ENCODE measurements at regions not wholly inside any gene's neighbourhood (a gene's known extent, or its start where the extent isn't known, plus 50 kb on each side); places are given as distances from the start of the nearest gene placed in this dataset.
"Not testable (repeated sequence)": the region's sequence is repeated elsewhere in the genome, so short reads cannot be mapped to it uniquely, and the experiment has no call there.

DNA sequence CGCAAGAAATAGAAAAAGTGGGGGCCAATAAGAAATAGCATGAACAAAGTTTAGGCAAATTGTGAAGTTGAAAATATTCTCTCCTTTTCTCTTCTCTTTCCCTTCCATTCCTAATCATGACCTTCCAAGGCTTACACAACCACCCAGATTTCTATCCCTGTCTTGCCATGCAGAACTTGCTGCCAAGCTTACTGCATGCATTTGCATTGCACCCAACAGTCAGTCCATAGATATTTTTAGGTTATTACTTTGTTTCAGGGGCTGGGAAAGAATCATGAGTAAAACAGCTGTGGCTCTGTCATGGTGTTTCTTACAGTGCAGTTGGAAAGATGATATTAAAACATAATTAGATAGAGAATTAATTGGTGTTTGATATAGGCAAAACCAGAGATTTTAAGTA, 219.4 kb downstream of the PTGER3 start:
- TF ChIP-seq, protein P1, sequence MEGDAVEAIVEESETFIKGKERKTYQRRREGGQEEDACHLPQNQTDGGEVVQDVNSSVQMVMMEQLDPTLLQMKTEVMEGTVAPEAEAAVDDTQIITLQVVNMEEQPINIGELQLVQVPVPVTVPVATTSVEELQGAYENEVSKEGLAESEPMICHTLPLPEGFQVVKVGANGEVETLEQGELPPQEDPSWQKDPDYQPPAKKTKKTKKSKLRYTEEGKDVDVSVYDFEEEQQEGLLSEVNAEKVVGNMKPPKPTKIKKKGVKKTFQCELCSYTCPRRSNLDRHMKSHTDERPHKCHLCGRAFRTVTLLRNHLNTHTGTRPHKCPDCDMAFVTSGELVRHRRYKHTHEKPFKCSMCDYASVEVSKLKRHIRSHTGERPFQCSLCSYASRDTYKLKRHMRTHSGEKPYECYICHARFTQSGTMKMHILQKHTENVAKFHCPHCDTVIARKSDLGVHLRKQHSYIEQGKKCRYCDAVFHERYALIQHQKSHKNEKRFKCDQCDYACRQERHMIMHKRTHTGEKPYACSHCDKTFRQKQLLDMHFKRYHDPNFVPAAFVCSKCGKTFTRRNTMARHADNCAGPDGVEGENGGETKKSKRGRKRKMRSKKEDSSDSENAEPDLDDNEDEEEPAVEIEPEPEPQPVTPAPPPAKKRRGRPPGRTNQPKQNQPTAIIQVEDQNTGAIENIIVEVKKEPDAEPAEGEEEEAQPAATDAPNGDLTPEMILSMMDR (IDR thresholded peaks at IDR 0.05; ENCODE audit: low read depth, low read length, missing control alignments) = no peak
- Histone ChIP-seq H3K36me3 (replicated peaks) (no peaks in the 10 kb centered on the region), H3K4me3 (ENCODE audit: low read depth, low read length) (no peak overlapping the region), H3K27me3 (replicated peaks) (no peaks in the 10 kb centered on the region), H3K27ac (no peak overlapping the region)
- in situ Hi-C loops (cut with HindIII; ENCODE audit: low pct_ligation_motif_present, low sequenced_read_pairs) = no loop called here
- no peak for DNase-seq

DNA sequence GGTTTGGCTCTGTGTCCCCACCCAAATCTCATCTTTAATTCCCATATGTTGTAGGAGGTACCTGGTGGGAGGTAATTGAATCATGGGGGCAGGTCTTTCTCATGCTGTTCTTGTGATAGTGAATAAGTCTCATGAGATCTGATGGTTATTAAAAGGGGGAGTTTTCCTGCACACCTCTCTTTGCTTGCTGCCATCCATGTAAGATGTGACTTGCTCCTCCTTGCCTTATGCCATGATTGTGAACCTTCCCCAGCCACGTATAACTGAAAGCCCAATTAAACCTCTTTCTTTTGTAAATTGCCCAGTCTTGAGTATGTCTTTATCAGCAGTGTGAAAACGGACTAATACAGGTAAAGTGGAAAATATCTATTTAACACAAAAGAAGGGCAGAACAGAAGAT, 213.3 kb downstream of the PTGER3 start:
- H3K4me3 ChIP-seq (ENCODE audit: low read depth, low read length); H3K27ac ChIP-seq; DNase-seq; in situ Hi-C loops (cut with HindIII; ENCODE audit: low pct_ligation_motif_present, low sequenced_read_pairs); H3K27me3 ChIP-seq (replicated peaks); H3K36me3 ChIP-seq (replicated peaks): not testable (repeated sequence)

DNA sequence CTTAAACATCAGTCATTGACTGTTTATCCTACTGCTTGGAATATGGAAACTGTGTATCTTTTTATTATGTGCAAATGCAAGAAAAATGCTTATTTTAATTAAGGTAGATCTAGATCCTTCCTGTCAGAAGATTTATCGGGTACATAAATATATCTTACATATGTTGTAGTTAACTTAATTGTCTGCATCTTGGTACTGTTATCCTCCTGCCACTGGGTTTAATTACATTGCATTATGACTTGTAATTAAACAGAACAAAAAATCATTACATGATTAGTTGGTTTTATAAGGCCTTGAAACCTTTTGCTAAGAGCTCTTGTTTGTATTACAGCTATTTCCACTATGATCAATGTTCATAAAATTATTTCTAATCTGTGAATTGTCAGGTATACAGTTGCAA, 211.2 kb downstream of the PTGER3 start:
- H3K27ac ChIP-seq = no peak overlapping the region
- TF ChIP-seq, protein P1 (IDR thresholded peaks at IDR 0.05; ENCODE audit: low read depth, low read length, missing control alignments) = no peak
- no peak for DNase-seq
- H3K36me3 ChIP-seq (replicated peaks) = no peaks in the 10 kb centered on the region
- in situ Hi-C loops (cut with HindIII; ENCODE audit: low pct_ligation_motif_present, low sequenced_read_pairs) = no loop called here
- no peaks in the 10 kb centered on the region for H3K27me3 ChIP-seq (replicated peaks)
- no peak overlapping the region for H3K4me3 ChIP-seq (ENCODE audit: low read depth, low read length)

DNA sequence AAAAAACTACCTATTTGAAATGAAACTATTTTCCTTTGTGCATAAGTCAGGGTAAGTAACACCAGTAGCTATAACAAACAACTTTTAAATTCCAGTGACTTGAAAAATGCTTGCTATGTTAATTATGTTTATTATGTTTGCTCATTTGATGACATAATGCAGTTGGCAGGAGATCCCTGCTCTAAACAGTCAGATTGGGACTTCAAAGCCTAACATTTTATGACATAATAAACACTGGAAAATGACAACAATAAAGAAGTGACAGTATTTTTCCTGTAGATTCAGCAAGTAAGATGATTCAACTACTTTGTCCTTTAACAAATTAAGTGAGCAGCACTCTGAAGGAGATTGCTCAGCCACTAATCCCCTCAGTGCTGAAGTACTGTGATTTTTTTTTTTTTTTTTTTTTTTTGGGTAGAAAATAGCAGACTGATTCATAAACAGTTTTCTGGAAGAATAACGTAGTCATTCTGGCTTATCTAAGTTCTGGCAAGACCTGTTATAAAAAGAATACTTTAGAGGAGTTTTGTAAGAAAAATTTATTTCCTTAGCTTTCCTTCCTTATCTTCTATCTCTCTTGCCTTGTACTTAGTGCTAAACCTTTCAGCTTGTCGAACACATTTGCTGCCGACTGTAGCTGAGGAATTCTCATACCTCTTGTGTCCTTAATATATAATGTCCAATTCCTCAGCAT, 207.2 kb downstream of the PTGER3 start:
- in situ Hi-C loops (cut with HindIII; ENCODE audit: low pct_ligation_motif_present, low sequenced_read_pairs) = no loop called here
- no peaks in the 10 kb centered on the region for H3K36me3 ChIP-seq (replicated peaks)
- H3K4me3 ChIP-seq (ENCODE audit: low read depth, low read length) = no peak overlapping the region
- TF ChIP-seq, protein P1 (IDR thresholded peaks at IDR 0.05; ENCODE audit: low read depth, low read length, missing control alignments) = no peak
- no peak for DNase-seq
- no peaks in the 10 kb centered on the region for H3K27me3 ChIP-seq (replicated peaks)
- no peak overlapping the region for H3K27ac ChIP-seq

DNA sequence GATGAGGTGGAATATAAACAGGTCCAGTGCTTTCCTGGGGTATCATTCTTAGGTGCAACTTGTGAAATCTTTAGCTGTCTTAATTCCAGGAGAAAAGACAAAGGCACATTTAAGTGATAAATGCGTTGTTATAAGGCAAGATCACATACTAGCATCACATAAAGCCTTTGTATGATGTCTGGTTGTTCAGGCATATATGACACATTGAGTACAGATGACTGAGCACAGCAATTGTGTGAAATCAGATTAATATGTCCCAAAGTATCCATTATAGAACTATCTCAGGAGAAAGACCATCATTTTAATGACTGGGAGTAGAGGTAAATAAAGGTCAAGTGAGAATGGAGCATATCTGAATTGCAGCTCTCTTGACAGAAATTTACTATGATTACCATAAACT, 205.1 kb downstream of the PTGER3 start:
- TF ChIP-seq, protein P1 (IDR thresholded peaks at IDR 0.05; ENCODE audit: low read depth, low read length, missing control alignments) = no peak
- DNase-seq = no peak
- Histone ChIP-seq H3K36me3 (replicated peaks) (no peaks in the 10 kb centered on the region), H3K27me3 (replicated peaks) (no peaks in the 10 kb centered on the region), H3K4me3 (ENCODE audit: low read depth, low read length) (no peak overlapping the region), H3K27ac (no peak overlapping the region)
- in situ Hi-C loops (cut with HindIII; ENCODE audit: low pct_ligation_motif_present, low sequenced_read_pairs) = no loop called here

DNA sequence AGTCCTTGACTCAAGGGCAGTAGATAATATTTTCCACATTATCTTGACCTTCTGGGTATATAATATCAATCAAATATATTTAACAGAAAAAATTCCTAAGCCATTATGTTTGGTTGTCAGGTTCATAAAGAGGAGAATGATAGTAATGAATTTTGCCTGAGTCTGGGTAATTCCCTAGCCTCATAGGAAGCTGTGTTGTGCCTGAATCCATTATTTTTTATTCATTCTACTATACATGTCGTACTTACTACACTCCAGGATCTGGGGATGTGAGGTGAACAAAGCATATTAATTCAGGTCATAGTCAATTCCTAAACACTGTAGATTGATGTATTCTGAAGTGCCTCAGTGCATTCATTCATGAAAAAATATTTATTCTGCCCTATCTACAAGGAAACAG, 204.2 kb downstream of the PTGER3 start:
- no peak for DNase-seq
- TF ChIP-seq, protein P1 (IDR thresholded peaks at IDR 0.05; ENCODE audit: low read depth, low read length, missing control alignments) = no peak
- in situ Hi-C loops (cut with HindIII; ENCODE audit: low pct_ligation_motif_present, low sequenced_read_pairs) = no loop called here

More for the DNA sequence above, 204.2 kb downstream of the PTGER3 start:
- Histone ChIP-seq H3K27me3 (replicated peaks) (no peaks in the 10 kb centered on the region), H3K27ac (no peak overlapping the region), H3K4me3 (ENCODE audit: low read depth, low read length) (no peak overlapping the region), H3K36me3 (replicated peaks) (no peaks in the 10 kb centered on the region)
